Spleen (tissue), 7 donors: ENCODE measurements at regions not wholly inside any gene's neighbourhood (a gene's known extent, or its start where the extent isn't known, plus 50 kb on each side); places are given as distances from the start of the nearest gene placed in this dataset.

Experiments
- CTCF ChIP-seq, 11 experiments: fragments of 200-600 bp in 7 of 11; fragments of 450-650 bp in 4 of 11; sonication (generic) in 4 of 11; IDR thresholded peaks in 8 of 11; conservative IDR thresholded peaks in 3 of 11; 1 replicate in 7 of 11; 2 replicates in 4 of 11; pipeline versions ENCODE4 v1.4.0 to v1.8.0; 2016 to 2021; ENCODE audit warnings: antibody characterized with exemption in 11 of 11, inconsistent platforms in 4 of 11, mild to moderate bottlenecking in 1 of 11
- POLR2A ChIP-seq, 3 donors: fragments of 450-650 bp; IDR thresholded peaks; one replicate each; pipeline ENCODE4 v1.5.1; 2017; ENCODE audit warnings: antibody characterized with exemption in 3 of 3, mild to moderate bottlenecking in 1 of 3
- POLR2AphosphoS5 ChIP-seq, 3 donors: sonication (generic); formaldehyde crosslinking; IDR thresholded peaks; one replicate each; pipeline ENCODE4 v1.5.1; 2017; ENCODE audit warnings: antibody characterized with exemption in 3 of 3
- donor health status: DM: no; HTN: no; CAD: no; lungs with moderate emphysema.
- donor health status: DM: no; HTN: no; CAD: no.
- donor health status: DM: no; HTN: no; CAD: no.

- no peak for TF ChIP-seq POLR2A (IDR thresholded peaks at IDR 0.05)
- no peak for TF ChIP-seq CTCF (IDR thresholded peaks at IDR 0.05 in 8 of 11, conservative IDR thresholded peaks at IDR 0.05 in 3 of 11)
- TF ChIP-seq POLR2AphosphoS5 (IDR thresholded peaks at IDR 0.05) = no peak
Observed at GRCh38 chr11:116576526-116576925, 196.3 kb downstream of the BUD13 start.
